Sigmoid colon (tissue), 6 donors: ENCODE measurements at regions not wholly inside any gene's neighbourhood (a gene's known extent, or its start where the extent isn't known, plus 50 kb on each side); places are given as distances from the start of the nearest gene placed in this dataset.

Experiments
- DNase-seq: peaks from one replicate; pipeline ENCODE4 v3.0.0-alpha.2; 2019
- H3K27ac ChIP-seq, 4 donors: fragments of 200-600 bp; sonication (generic); one replicate each; pipeline ENCODE4 v1.5.1; 2016 to 2019; ENCODE audit warnings: mild to moderate bottlenecking in 1 of 4
- H3K27me3 ChIP-seq, 3 donors: fragments of 200-600 bp; sonication (generic); one replicate each; pipeline ENCODE4 v1.5.1; 2019; ENCODE audit warnings: mild to moderate bottlenecking in 1 of 3
- H3K36me3 ChIP-seq, 4 donors: fragments of 200-600 bp; sonication (generic); one replicate each; pipeline ENCODE4 v1.5.1; 2016 to 2019
- H3K4me1 ChIP-seq, 4 donors: fragments of 200-600 bp; sonication (generic); one replicate each; pipeline ENCODE4 v1.5.1; 2017 to 2019
- H3K4me3 ChIP-seq, 4 donors: fragments of 200-600 bp; sonication (generic); one replicate each; pipeline ENCODE4 v1.5.1; 2017 to 2019; ENCODE audit warnings: mild to moderate bottlenecking in 2 of 4, moderate library complexity in 1 of 4
- H3K9me3 ChIP-seq, 4 donors: fragments of 200-600 bp in 3 of 4; sonication (generic) in 3 of 4; one replicate each; pipeline versions ENCODE4 v1.5.1 to v1.6.1; 2013 to 2019
- CTCF ChIP-seq, 4 experiments: fragments of 450-650 bp in 3 of 4; fragments of 200-600 bp in 1 of 4; IDR thresholded peaks; one replicate each; pipeline ENCODE4 v1.5.1; 2016 to 2019; ENCODE audit warnings: antibody characterized with exemption in 4 of 4, mild to moderate bottlenecking in 3 of 4, moderate library complexity in 2 of 4
- EP300 ChIP-seq, 4 donors: sonication (generic); formaldehyde crosslinking; IDR thresholded peaks; one replicate each; pipeline ENCODE4 v1.6.1; 2017; ENCODE audit warnings: antibody characterized with exemption in 4 of 4
- POLR2A ChIP-seq, 2 donors: fragments of 450-650 bp; IDR thresholded peaks; one replicate each; pipeline ENCODE4 v1.6.1; 2016; ENCODE audit warnings: antibody characterized with exemption in 2 of 2, mild to moderate bottlenecking in 2 of 2, moderate library complexity in 2 of 2
- POLR2AphosphoS5 ChIP-seq, 4 donors: sonication (generic); formaldehyde crosslinking; IDR thresholded peaks; one replicate each; pipeline ENCODE4 v1.6.1; 2017; ENCODE audit warnings: antibody characterized with exemption in 4 of 4
- WGBS, 2 donors: extraction: QIAGEN DNeasy Blood & Tissue Kit; methylation state at CpG; one replicate each; pipeline ENCODE4 v1.1.7; 2013; 5-methylcytosine and 5-hydroxymethylcytosine counted together
- intact Hi-C: fragments of 100-400 bp; cut with DNase I; formaldehyde crosslinking; loops from one replicate; pipeline ENCODE4 v1.15.1; 2023
- donor health status: healthy with polysubstance abuse.
- donor health status: healthy.

GRCh38 chrX:15142084-15142715 lies 127.7 kb downstream of the ASB9 start:
- Histone ChIP-seq H3K27ac (no peak overlapping the region), H3K4me1 (no peaks in the 10 kb centered on the region), H3K4me3 (no peak overlapping the region), H3K27me3 (no peaks in the 10 kb centered on the region), H3K9me3 (no peaks in the 10 kb centered on the region), H3K36me3 (no peaks in the 10 kb centered on the region)
- TF ChIP-seq EP300 (IDR thresholded peaks at IDR 0.05) (no peak), POLR2AphosphoS5 (IDR thresholded peaks at IDR 0.05) (no peak), POLR2A (IDR thresholded peaks at IDR 0.05) (no peak), CTCF (IDR thresholded peaks at IDR 0.05) (no peak)
- DNase-seq, result no peak
- intact Hi-C loops, result loop anchor here (5.0 kb wide), 1 partner anchor 1090 kb away; no protein-coding TSS in a partner anchor
- WGBS, 2 donors, result 47 to 60% methylated on average over 8 of the region's 8 CpGs

GRCh38 chrX:15136795-15137194 lies 133.1 kb downstream of the ASB9 start:
- H3K4me3 ChIP-seq, result no peak overlapping the region
- intact Hi-C loops, result no loop called here
- H3K9me3 ChIP-seq, result no peaks in the 10 kb centered on the region
- no peaks in the 10 kb centered on the region for H3K36me3 ChIP-seq
- no peak overlapping the region for H3K27ac ChIP-seq
- no peak for DNase-seq
- TF ChIP-seq CTCF (IDR thresholded peaks at IDR 0.05) (no peak), POLR2A (IDR thresholded peaks at IDR 0.05) (no peak), EP300 (IDR thresholded peaks at IDR 0.05) (no peak), POLR2AphosphoS5 (IDR thresholded peaks at IDR 0.05) (no peak)
- WGBS, 2 donors, result 70 to 81% methylated on average over 1 of the region's 1 CpG
- H3K27me3 ChIP-seq, result no peaks in the 10 kb centered on the region
- H3K4me1 ChIP-seq, result no peaks in the 10 kb centered on the region

GRCh38 chrX:15129412-15129811 lies 140.5 kb downstream of the ASB9 start:
- DNase-seq, result no peak
- TF ChIP-seq EP300 (IDR thresholded peaks at IDR 0.05) (no peak), POLR2A (IDR thresholded peaks at IDR 0.05) (no peak), POLR2AphosphoS5 (IDR thresholded peaks at IDR 0.05) (no peak)
- Histone ChIP-seq H3K36me3 (no peaks in the 10 kb centered on the region), H3K27ac (no peak overlapping the region), H3K9me3 (no peaks in the 10 kb centered on the region), H3K4me3 (no peak overlapping the region), H3K27me3 (no peaks in the 10 kb centered on the region), H3K4me1 (no peaks in the 10 kb centered on the region)
- intact Hi-C loops, result no loop called here

- DNase-seq, result no peak
- Histone ChIP-seq H3K36me3 (no peaks in the 10 kb centered on the region), H3K4me3 (no peak overlapping the region), H3K9me3 (no peaks in the 10 kb centered on the region), H3K27me3 (no peaks in the 10 kb centered on the region), H3K4me1 (no peaks in the 10 kb centered on the region), H3K27ac (no peak overlapping the region)
- intact Hi-C loops, result no loop called here
- no peak for TF ChIP-seq POLR2AphosphoS5 (IDR thresholded peaks at IDR 0.05)
- TF ChIP-seq CTCF (IDR thresholded peaks at IDR 0.05), result no peak
- TF ChIP-seq POLR2A (IDR thresholded peaks at IDR 0.05), result no peak
These were observed 141.0 kb downstream of the ASB9 start for GRCh38 chrX:15128861-15129260.

GRCh38 chrX:15127010-15127409 lies 142.9 kb downstream of the ASB9 start:
- Histone ChIP-seq H3K9me3 (no peaks in the 10 kb centered on the region), H3K4me1 (no peaks in the 10 kb centered on the region), H3K27ac (no peak overlapping the region), H3K27me3 (no peaks in the 10 kb centered on the region), H3K36me3 (no peaks in the 10 kb centered on the region), H3K4me3 (no peak overlapping the region)
- no peak for DNase-seq
- 91 to 100% methylated on average over 1 of the region's 1 CpG for WGBS, 2 donors
- TF ChIP-seq EP300 (IDR thresholded peaks at IDR 0.05), result no peak
- no peak for TF ChIP-seq POLR2A (IDR thresholded peaks at IDR 0.05)
- no peak for TF ChIP-seq POLR2AphosphoS5 (IDR thresholded peaks at IDR 0.05)
- no peak for TF ChIP-seq CTCF (IDR thresholded peaks at IDR 0.05)
- intact Hi-C loops, result no loop called here
